Caco-2 (cell line): ENCODE measurements at regions not wholly inside any gene's neighbourhood (a gene's known extent, or its start where the extent isn't known, plus 50 kb on each side); places are given as distances from the start of the nearest gene placed in this dataset.

Experiments used
- BruUV-seq: library from RNA; stranded (reverse); fragments of 400-500 nt; replicated peaks from 2 replicates; lab custom pipeline; 2021; lab: Mats Ljungman, UMichigan
- CTCF ChIA-PET: fragments of 300-600 bp; sonication (Branson Sonifier 250); formaldehyde crosslinking; loops from one replicate; lab custom pipeline; 2022; ENCODE audit warnings: antibody characterized with exemption; lab: Charles Lee
- POLR2A ChIA-PET: fragments of 300-600 bp; sonication (Branson Sonifier 250); formaldehyde crosslinking; loops from one replicate; lab custom pipeline; 2022; ENCODE audit warnings: antibody characterized with exemption; lab: Charles Lee
- DNase-seq, 2 experiments: peaks; one replicate each; pipeline versions ENCODE4 v3.0.0 to v3.0.0-alpha.2; 2020 to 2022
- H3K27me3 ChIP-seq: replicated peaks from 2 replicates; pipeline ENCODE4 v1.6.0; 2011; ENCODE audit warnings: low read length; ENCODE audit not compliant: control insufficient read depth, insufficient read depth
- H3K36me3 ChIP-seq: 2 replicates; pipeline ENCODE4 v1.5.1; 2011; ENCODE audit warnings: low read length; ENCODE audit not compliant: control insufficient read depth, insufficient read depth
- H3K4me1 ChIP-seq: fragments of 250-450 bp; sonication (Bioruptor Pico); 2 replicates; pipeline ENCODE4 v1.5.1; 2020; ENCODE audit warnings: mild to moderate bottlenecking
- H3K4me3 ChIP-seq: 2 replicates; pipeline ENCODE4 v1.5.1; 2011; ENCODE audit warnings: low read depth, mild to moderate bottlenecking, control low read depth, low read length
- H3K9me3 ChIP-seq: fragments of 250-450 bp; sonication (Bioruptor Pico); 2 replicates; pipeline ENCODE4 v1.5.1; 2020; ENCODE audit warnings: mild to moderate bottlenecking, moderate library complexity
- H3K27ac Mint-ChIP-seq: one replicate; pipeline ENCODE4 v1.8.0; 2022; ENCODE audit warnings: mixed read lengths; ENCODE audit not compliant: unreplicated experiment
- H3K27me3 Mint-ChIP-seq: one replicate; pipeline ENCODE4 v1.8.0; 2022; ENCODE audit warnings: mixed read lengths; ENCODE audit not compliant: insufficient read depth, unreplicated experiment
- H3K36me3 Mint-ChIP-seq: one replicate; pipeline ENCODE4 v1.8.0; 2022; ENCODE audit warnings: mild to moderate bottlenecking, mixed read lengths; ENCODE audit not compliant: insufficient read depth, unreplicated experiment
- H3K4me1 Mint-ChIP-seq: one replicate; pipeline ENCODE4 v1.8.0; 2022; ENCODE audit warnings: low read depth, mixed read lengths; ENCODE audit not compliant: unreplicated experiment
- H3K4me3 Mint-ChIP-seq: one replicate; pipeline ENCODE4 v1.8.0; 2022; ENCODE audit warnings: mild to moderate bottlenecking, moderate library complexity, mixed read lengths; ENCODE audit not compliant: unreplicated experiment
- H3K9me3 Mint-ChIP-seq: one replicate; pipeline ENCODE4 v1.8.0; 2022; ENCODE audit warnings: mixed read lengths; ENCODE audit not compliant: unreplicated experiment
- intact Hi-C: fragments of 100-400 bp; cut with micrococcal nuclease; formaldehyde crosslinking; loops from one replicate; pipeline ENCODE4 v1.10.0; 2022; ENCODE audit not compliant: unreplicated experiment
- TF ChIP-seq, protein P1 (sequence below), 2 experiments: fragments of 200-600 bp in 1 of 2; IDR thresholded peaks; 1 replicate in 1 of 2; 2 replicates in 1 of 2; pipeline versions ENCODE4 v1.5.1 to v1.8.0; 2011 to 2022; ENCODE audit warnings: antibody characterized with exemption in 1 of 2, control low read depth in 1 of 2, inconsistent platforms in 1 of 2, low read depth in 1 of 2, low read length in 1 of 2, mild to moderate bottlenecking in 1 of 2, moderate library complexity in 1 of 2; ENCODE audit not compliant: insufficient read depth in 1 of 2, severe bottlenecking in 1 of 2, unreplicated experiment in 1 of 2

- Histone ChIP-seq H3K4me3 (no peak overlapping the region), H3K36me3 (no peaks in the 10 kb centered on the region), H3K4me1 (no peaks in the 10 kb centered on the region), H3K27me3 (no peaks in the 10 kb centered on the region), H3K9me3 (no peaks in the 10 kb centered on the region)
- no peaks in the 10 kb centered on the region for H3K9me3 Mint-ChIP-seq
- no peak for DNase-seq
- peaks cover 20% of the 10 kb centered on the region for H3K27me3 Mint-ChIP-seq
- BruUV-seq, result no TSS peak
- intact Hi-C loops, result no loop called here
- H3K27ac Mint-ChIP-seq, result no peak overlapping the region
- no peaks in the 10 kb centered on the region for H3K4me1 Mint-ChIP-seq
- H3K4me3 Mint-ChIP-seq, result no peak overlapping the region
- ChIA-PET CTCF (no interaction called here), POLR2A (no interaction called here)
- TF ChIP-seq, protein P1, sequence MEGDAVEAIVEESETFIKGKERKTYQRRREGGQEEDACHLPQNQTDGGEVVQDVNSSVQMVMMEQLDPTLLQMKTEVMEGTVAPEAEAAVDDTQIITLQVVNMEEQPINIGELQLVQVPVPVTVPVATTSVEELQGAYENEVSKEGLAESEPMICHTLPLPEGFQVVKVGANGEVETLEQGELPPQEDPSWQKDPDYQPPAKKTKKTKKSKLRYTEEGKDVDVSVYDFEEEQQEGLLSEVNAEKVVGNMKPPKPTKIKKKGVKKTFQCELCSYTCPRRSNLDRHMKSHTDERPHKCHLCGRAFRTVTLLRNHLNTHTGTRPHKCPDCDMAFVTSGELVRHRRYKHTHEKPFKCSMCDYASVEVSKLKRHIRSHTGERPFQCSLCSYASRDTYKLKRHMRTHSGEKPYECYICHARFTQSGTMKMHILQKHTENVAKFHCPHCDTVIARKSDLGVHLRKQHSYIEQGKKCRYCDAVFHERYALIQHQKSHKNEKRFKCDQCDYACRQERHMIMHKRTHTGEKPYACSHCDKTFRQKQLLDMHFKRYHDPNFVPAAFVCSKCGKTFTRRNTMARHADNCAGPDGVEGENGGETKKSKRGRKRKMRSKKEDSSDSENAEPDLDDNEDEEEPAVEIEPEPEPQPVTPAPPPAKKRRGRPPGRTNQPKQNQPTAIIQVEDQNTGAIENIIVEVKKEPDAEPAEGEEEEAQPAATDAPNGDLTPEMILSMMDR (IDR thresholded peaks at IDR 0.05; ENCODE audit: insufficient read depth in 1 of 2, low read depth in 1 of 2, low read length in 1 of 2, severe bottlenecking in 1 of 2, unreplicated experiment in 1 of 2), result no peak
- H3K36me3 Mint-ChIP-seq, result no peaks in the 10 kb centered on the region
Measured at GRCh38 chr5:5793242-5794117, 371.0 kb downstream of the ICE1 start.

GRCh38 chr5:5792106-5792505 is 369.6 kb downstream of the ICE1 start:
- Mint-ChIP-seq H3K4me3 (no peak overlapping the region), H3K27me3 (peaks cover 14% of the 10 kb centered on the region), H3K4me1 (no peaks in the 10 kb centered on the region), H3K27ac (no peak overlapping the region), H3K36me3 (no peaks in the 10 kb centered on the region), H3K9me3 (no peaks in the 10 kb centered on the region)
- no peaks in the 10 kb centered on the region for H3K27me3 ChIP-seq
- ChIA-PET CTCF (no interaction called here), POLR2A (no interaction called here)
- intact Hi-C loops, result no loop called here
- H3K36me3 ChIP-seq, result no peaks in the 10 kb centered on the region
- BruUV-seq, result no TSS peak
- TF ChIP-seq, protein P1 (IDR thresholded peaks at IDR 0.05; ENCODE audit: insufficient read depth in 1 of 2, low read depth in 1 of 2, low read length in 1 of 2, severe bottlenecking in 1 of 2, unreplicated experiment in 1 of 2), result no peak
- DNase-seq, result no peak
- H3K4me3 ChIP-seq, result no peak overlapping the region
- H3K9me3 ChIP-seq, result no peaks in the 10 kb centered on the region
- H3K4me1 ChIP-seq, result no peaks in the 10 kb centered on the region

- no TSS peak for BruUV-seq
- DNase-seq, result no peak
- POLR2A ChIA-PET, result no interaction called here
- no peaks in the 10 kb centered on the region for H3K27me3 ChIP-seq
- Mint-ChIP-seq H3K9me3 (no peaks in the 10 kb centered on the region), H3K36me3 (no peaks in the 10 kb centered on the region), H3K27ac (no peak overlapping the region), H3K27me3 (peaks cover 14% of the 10 kb centered on the region), H3K4me1 (no peaks in the 10 kb centered on the region), H3K4me3 (no peak overlapping the region)
- CTCF ChIA-PET, result no interaction called here
- TF ChIP-seq, protein P1 (IDR thresholded peaks at IDR 0.05; ENCODE audit: insufficient read depth in 1 of 2, low read depth in 1 of 2, low read length in 1 of 2, severe bottlenecking in 1 of 2, unreplicated experiment in 1 of 2), result no peak
- H3K36me3 ChIP-seq, result no peaks in the 10 kb centered on the region
- H3K4me3 ChIP-seq, result no peak overlapping the region
- no peaks in the 10 kb centered on the region for H3K4me1 ChIP-seq
- H3K9me3 ChIP-seq, result no peaks in the 10 kb centered on the region
- intact Hi-C loops, result no loop called here
Measured at GRCh38 chr5:5788793-5789192, 366.3 kb downstream of the ICE1 start.
